GM12891 (cell line): ENCODE measurements at regions not wholly inside any gene's neighbourhood (a gene's known extent, or its start where the extent isn't known, plus 50 kb on each side); places are given as distances from the start of the nearest gene placed in this dataset.

ENCODE experiments used
- PAX5 ChIP-seq: IDR thresholded peaks from 2 replicates; pipeline ENCODE4 v1.6.1; 2011; ENCODE audit warnings: low read length, moderate library complexity, mild to moderate bottlenecking; ENCODE audit not compliant: insufficient read depth, severe bottlenecking
- POLR2A ChIP-seq: IDR thresholded peaks from 2 replicates; pipeline ENCODE4 v1.6.1; 2011; ENCODE audit warnings: low read depth, low read length, control low read depth
- POLR2AphosphoS5 ChIP-seq: IDR thresholded peaks from 2 replicates; pipeline ENCODE4 v1.6.1; 2011; ENCODE audit warnings: low read depth, low read length, control low read depth

DNA sequence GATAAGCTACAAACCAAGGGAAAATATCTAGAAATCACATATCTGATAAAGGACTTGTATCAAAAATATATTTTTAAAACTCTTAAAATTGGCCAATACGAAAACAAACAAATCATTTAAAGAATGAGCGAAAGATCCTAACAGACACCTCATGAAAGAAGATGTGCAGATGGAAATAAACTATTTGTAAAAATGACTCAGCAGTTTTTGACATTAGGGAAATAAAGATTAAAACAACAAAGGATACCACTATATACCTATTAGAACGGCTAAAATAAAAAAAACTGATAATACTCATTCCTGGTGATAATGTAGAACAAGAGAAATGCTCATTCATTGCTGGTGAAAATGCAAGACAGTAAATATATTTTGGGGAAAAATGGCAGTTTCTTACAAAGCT is 506.4 kb downstream of the KLHL4 start:
- TF ChIP-seq POLR2A (no peak), PAX5 (no peak), POLR2AphosphoS5 (no peak)
